ENCODE measurements at regions not wholly inside any gene's neighbourhood (a gene's known extent, or its start where the extent isn't known, plus 50 kb on each side); places are given as distances from the start of the nearest gene placed in this dataset.

DNA sequence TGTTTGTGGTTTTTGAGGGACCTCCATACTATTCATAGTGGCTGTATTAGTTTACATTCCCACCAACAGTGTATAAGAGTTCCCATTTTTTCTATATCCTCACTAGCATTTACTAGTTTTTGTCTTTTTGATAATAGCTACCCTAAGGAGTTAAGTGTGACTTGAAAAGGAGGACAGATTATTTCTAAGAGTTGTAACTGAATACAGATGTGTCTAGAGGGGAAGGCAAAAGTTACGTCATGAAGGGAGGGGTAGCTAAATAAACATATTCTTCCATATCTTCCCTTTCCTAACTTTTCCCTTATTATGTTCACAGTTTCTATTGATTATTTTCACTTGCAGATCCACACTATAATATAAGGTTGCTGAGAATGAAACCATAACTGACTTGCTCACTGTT, 1315.7 kb upstream of the ZEB2 start:
- DNase-seq (ENCODE audit: low read depth), result no peak
- no peak overlapping the region for H3K4me3 ChIP-seq (ENCODE audit: control insufficient read depth, low read depth, low read length)
- TF ChIP-seq CTCF (IDR thresholded peaks at IDR 0.05; ENCODE audit: control insufficient read depth, insufficient read depth, low read depth, low read length, missing control alignments), result no peak

DNA sequence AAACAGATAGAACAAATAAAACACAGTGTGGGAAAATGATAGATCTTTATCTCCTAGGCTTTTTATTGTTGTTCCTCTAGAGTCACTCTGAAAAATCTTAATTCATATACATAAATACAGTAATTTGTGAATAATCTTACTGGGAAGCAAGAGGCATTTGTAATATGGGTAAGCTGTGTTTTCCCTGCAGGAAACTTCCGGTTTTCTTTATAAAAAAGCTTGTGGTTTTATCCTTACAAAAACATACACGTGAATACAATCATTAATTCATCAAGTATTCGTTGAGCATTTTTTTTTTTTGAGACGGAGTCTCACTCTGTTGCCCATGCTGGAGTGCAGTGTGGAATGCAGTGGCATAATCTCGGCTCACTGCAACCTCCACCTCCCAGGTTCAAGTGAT, 1312.8 kb upstream of the ZEB2 start:
- no peak overlapping the region for H3K4me3 ChIP-seq (ENCODE audit: control insufficient read depth, low read depth, low read length)
- no peak for DNase-seq (ENCODE audit: low read depth)
- no peak for TF ChIP-seq CTCF (IDR thresholded peaks at IDR 0.05; ENCODE audit: control insufficient read depth, insufficient read depth, low read depth, low read length, missing control alignments)

DNA sequence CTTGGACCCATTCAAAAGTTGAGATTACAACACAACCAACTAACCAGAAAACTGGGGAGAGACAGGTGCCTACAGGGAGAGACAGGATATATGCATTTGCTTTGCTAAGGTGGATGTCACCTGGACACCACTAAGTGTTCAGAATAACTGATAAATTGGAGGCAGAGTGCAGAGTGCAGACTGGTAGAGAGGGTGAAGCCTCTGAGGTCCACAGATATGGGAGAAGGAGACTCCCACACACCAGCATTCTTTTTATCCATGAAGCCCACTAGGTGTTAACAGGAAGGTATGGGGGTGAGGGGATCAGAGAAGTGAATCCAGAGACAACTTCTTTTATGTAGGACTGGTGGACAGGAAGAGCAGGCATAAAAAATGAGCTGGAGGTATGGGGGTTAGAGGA, 1310.0 kb upstream of the ZEB2 start:
- H3K4me3 ChIP-seq (ENCODE audit: control insufficient read depth, low read depth, low read length), result no peak overlapping the region
- no peak for TF ChIP-seq CTCF (IDR thresholded peaks at IDR 0.05; ENCODE audit: control insufficient read depth, insufficient read depth, low read depth, low read length, missing control alignments)
- DNase-seq (ENCODE audit: low read depth), result no peak

DNA sequence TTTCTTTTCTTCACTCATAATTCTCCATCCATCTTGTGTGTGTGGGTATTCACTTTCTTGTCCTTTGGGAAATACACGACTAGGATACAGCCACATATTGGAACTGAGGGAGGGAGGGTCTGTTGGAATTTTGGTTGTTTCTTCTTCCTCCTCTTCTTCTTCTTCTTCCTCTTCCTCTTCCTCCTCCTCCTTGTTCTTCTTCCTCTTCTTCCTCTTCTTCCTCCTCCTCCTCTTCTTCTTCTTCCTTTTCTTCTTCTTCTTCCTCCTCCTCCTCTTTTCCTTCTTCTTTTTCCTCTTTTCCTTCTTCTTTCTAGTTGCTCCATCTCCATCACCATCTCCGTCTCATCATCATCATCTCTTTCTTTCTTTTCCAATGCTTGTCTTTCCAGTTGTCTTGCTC, 1307.3 kb upstream of the ZEB2 start:
- no peak overlapping the region for H3K4me3 ChIP-seq (ENCODE audit: control insufficient read depth, low read depth, low read length)
- no peak for DNase-seq (ENCODE audit: low read depth)
- no peak for TF ChIP-seq CTCF (IDR thresholded peaks at IDR 0.05; ENCODE audit: control insufficient read depth, insufficient read depth, low read depth, low read length, missing control alignments)

- DNase-seq (ENCODE audit: low read depth), result no peak
- no peak overlapping the region for H3K4me3 ChIP-seq (ENCODE audit: control insufficient read depth, low read depth, low read length)
- no peak for TF ChIP-seq CTCF (IDR thresholded peaks at IDR 0.05; ENCODE audit: control insufficient read depth, insufficient read depth, low read depth, low read length, missing control alignments)
Observed at GRCh38 chr2:145824384-145824783, 1304.5 kb upstream of the ZEB2 start.

GRCh38 chr2:145822892-145823534, 1303.1 kb upstream of the ZEB2 start:
- no peak for DNase-seq (ENCODE audit: low read depth)
- H3K4me3 ChIP-seq (ENCODE audit: control insufficient read depth, low read depth, low read length), result no peak overlapping the region
- no peak for TF ChIP-seq CTCF (IDR thresholded peaks at IDR 0.05; ENCODE audit: control insufficient read depth, insufficient read depth, low read depth, low read length, missing control alignments)

DNA sequence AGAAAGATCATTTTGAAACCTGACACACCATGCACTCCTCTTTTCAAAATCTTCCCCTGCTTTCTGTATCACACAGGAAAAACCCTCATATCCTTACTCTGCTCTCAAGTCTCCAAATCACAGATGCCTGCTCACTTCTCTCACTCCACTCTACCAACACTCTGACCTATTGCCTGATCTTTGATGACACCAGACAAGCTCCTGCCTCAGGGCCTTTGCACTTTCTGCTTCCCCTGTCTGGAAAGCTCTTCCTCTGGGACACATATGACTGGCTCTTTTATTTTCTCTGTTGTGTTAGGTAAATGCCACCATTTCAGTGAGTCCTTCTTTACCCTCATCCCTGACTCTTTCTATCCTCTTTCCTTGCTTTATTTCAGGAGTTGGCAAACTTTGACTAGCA, 1300.7 kb upstream of the ZEB2 start:
- TF ChIP-seq CTCF (IDR thresholded peaks at IDR 0.05; ENCODE audit: control insufficient read depth, insufficient read depth, low read depth, low read length, missing control alignments), result no peak
- H3K4me3 ChIP-seq (ENCODE audit: control insufficient read depth, low read depth, low read length), result no peak overlapping the region
- DNase-seq (ENCODE audit: low read depth), result no peak
